ENCODE measurements at regions not wholly inside any gene's neighbourhood (a gene's known extent, or its start where the extent isn't known, plus 50 kb on each side); places are given as distances from the start of the nearest gene placed in this dataset.

DNA sequence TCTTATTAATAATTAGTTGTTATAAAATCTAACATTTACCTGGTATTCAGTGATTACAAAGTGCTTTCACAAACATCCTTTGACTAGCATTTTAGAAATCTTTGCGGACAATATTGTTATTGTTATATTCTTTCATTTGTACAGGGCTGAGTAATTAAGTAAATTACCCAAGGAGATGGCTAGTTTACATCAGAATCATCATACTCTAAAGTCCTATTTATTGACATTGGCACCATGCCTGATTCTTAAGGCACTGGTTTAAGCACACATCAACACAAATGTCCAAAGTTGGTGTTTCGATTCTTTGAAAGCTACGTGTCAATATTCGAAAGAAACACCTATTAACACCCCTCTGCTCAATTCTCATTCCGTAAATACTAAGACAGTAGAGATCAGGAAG lies 424.6 kb upstream of the CHRM3 start:
- POLR2A ChIA-PET (ENCODE audit: low non-redundant PET): no interaction called here
- CTCF ChIA-PET: no interaction called here
- TF ChIP-seq, protein P1, sequence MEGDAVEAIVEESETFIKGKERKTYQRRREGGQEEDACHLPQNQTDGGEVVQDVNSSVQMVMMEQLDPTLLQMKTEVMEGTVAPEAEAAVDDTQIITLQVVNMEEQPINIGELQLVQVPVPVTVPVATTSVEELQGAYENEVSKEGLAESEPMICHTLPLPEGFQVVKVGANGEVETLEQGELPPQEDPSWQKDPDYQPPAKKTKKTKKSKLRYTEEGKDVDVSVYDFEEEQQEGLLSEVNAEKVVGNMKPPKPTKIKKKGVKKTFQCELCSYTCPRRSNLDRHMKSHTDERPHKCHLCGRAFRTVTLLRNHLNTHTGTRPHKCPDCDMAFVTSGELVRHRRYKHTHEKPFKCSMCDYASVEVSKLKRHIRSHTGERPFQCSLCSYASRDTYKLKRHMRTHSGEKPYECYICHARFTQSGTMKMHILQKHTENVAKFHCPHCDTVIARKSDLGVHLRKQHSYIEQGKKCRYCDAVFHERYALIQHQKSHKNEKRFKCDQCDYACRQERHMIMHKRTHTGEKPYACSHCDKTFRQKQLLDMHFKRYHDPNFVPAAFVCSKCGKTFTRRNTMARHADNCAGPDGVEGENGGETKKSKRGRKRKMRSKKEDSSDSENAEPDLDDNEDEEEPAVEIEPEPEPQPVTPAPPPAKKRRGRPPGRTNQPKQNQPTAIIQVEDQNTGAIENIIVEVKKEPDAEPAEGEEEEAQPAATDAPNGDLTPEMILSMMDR (conservative IDR thresholded peaks at IDR 0.05; ENCODE audit: low read depth): no peak
- DNase-seq (ENCODE audit: low spot score): no peak
- no peak overlapping the region for H3K27ac ChIP-seq

DNA sequence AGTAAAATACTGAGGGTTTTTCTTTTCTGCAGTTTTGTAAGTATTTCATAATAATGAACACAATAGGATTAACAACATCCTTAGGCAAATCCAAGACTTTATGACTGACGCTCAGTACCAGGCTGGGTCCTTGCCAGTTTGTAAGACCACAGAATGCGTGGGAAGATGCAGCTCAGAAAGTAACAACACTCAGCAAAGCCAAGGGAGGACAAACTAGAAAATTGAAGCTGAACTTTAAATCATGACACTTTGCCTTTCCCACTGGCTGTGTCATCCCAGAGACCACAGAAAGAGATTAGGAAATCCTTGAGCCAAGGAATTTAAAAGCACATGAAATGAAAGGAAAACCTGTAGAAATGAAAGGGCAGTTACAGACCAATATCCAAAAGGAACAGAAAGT lies 426.3 kb upstream of the CHRM3 start:
- POLR2A ChIA-PET (ENCODE audit: low non-redundant PET): no interaction called here
- TF ChIP-seq, protein P1 (conservative IDR thresholded peaks at IDR 0.05; ENCODE audit: low read depth): no peak
- no peak overlapping the region for H3K27ac ChIP-seq
- CTCF ChIA-PET: interaction anchor here (0.6 kb wide), 1 partner anchor 55 kb away, joined by 5 read pairs; no protein-coding TSS in a partner anchor
- peak; percentile 50 for DNase-seq (ENCODE audit: low spot score)

DNA sequence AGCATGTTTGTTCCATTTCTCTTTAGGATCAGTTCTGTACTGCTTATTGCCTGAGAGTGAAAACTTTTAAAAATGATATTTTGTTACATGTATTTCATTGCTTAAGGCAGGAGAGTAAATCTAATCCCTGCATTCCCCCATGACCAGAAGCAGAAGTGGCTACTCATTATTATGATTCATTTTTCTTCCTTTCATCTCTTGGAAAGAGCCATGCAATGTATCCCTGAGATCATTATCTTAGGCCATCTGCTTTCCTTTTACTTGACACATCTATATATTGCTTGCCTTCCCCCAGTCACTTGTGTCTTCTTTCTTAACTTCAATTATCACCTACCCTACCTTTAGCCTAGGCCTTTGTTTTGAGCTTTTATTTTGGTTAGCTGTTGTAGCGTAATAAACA lies 430.4 kb upstream of the CHRM3 start:
- TF ChIP-seq, protein P1 (conservative IDR thresholded peaks at IDR 0.05; ENCODE audit: low read depth): no peak
- CTCF ChIA-PET: no interaction called here
- no peak overlapping the region for H3K27ac ChIP-seq
- DNase-seq (ENCODE audit: low spot score): no peak
- POLR2A ChIA-PET (ENCODE audit: low non-redundant PET): no interaction called here

DNA sequence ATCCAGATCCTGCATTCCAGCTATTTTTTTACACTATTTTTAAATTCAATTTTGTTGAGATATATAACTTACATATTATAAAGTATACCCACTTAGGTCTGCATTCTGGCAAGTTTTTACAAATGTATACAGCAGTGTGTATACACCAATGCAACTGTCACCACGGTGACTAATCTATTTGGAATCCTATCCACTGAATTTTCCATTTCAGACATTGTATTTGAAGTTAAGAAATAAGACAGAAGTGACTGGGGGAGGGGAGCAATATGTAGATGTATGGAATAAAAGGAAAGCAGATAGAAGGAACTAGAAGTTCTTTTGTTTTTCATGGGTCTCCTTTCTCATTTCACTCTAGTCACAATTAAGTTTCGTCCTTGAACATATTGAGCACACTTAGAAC lies 431.5 kb upstream of the CHRM3 start:
- DNase-seq (ENCODE audit: low spot score): peak; percentile 8
- no peak overlapping the region for H3K27ac ChIP-seq
- ChIA-PET POLR2A (ENCODE audit: low non-redundant PET) (no interaction called here), CTCF (no interaction called here)
- TF ChIP-seq, protein P1 (conservative IDR thresholded peaks at IDR 0.05; ENCODE audit: low read depth): no peak

DNA sequence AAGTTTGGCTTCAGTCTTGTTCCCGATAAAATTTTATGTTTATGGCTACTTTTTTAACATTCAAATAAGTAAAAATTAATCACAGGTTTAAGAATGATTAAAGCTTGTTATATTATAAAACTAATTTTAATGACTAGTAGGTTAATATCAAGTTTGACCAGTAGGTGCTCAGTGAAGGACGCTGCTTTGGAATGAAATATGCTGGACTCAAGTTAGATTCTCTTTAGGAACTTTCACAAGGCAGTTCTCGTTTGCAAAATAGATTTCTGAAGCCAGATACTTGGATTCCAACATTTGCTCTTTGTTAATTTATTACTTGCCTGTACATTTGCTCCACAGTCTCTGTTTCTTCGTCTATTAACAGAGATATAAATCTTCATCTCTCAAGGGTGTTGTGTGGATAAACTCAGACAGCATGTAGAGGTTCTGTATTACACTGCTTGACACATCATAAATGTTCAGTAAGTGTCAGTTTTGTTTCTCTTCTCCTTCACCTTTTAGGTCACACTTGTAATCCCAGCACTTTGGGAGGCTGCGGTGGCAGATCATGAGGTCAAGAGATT lies 432.8 kb upstream of the CHRM3 start:
- TF ChIP-seq, protein P1 (conservative IDR thresholded peaks at IDR 0.05; ENCODE audit: low read depth): no peak
- ChIA-PET CTCF (interaction anchor here (1.0 kb wide), 1 partner anchor 25 kb away, joined by 3 read pairs; no protein-coding TSS in a partner anchor), POLR2A (ENCODE audit: low non-redundant PET) (no interaction called here)
- DNase-seq (ENCODE audit: low spot score): no peak
- no peak overlapping the region for H3K27ac ChIP-seq

DNA sequence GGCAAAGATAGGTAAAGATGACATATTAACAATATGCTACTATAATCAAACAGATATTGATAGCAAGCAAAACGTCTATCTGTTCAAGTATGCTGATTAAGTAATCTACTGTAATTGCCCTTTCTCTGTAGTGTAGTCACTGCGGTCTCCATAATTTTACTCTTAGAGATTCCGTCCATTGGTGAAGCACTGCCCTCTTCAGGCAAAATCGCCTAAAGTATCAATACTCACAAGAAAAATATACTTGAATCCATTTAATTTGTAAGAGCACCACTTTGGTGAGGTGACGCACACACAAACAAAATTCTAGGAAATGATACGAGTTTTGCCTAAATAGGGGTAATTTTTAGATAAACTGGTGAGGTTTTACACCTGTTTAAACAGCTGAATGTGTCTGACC lies 434.6 kb upstream of the CHRM3 start:
- TF ChIP-seq, protein P1 (conservative IDR thresholded peaks at IDR 0.05; ENCODE audit: low read depth): peak; percentile 47
- peak; percentile 19 for DNase-seq (ENCODE audit: low spot score)
- ChIA-PET CTCF (no interaction called here), POLR2A (ENCODE audit: low non-redundant PET) (no interaction called here)
- H3K27ac ChIP-seq: no peak overlapping the region

Data from RWPE1 (cell line).